CD4-positive, alpha-beta T cell (primary cell): ENCODE measurements at regions not wholly inside any gene's neighbourhood (a gene's known extent, or its start where the extent isn't known, plus 50 kb on each side); places are given as distances from the start of the nearest gene placed in this dataset.

Experiments
- ATAC-seq: fragments of 200-7000 bp; cut with Tn5 transposase; one replicate; pipeline ENCODE4 v1.10.0; 2022; ENCODE audit warnings: mild to moderate bottlenecking; ENCODE audit not compliant: poor library complexity
- CTCF ChIA-PET: fragments of 350-600 bp; sonication (Branson Sonifier 250); formaldehyde crosslinking; loops from one replicate; lab custom pipeline; 2021; ENCODE audit warnings: antibody characterized with exemption, inconsistent platforms; lab: Charles Lee
- POLR2A ChIA-PET: fragments of 350-600 bp; sonication (Branson Sonifier 250); formaldehyde crosslinking; loops from one replicate; lab custom pipeline; 2021; ENCODE audit warnings: antibody characterized with exemption, inconsistent platforms; lab: Charles Lee
- DNase-seq, 14 experiments: peaks; one replicate each; pipeline ENCODE4 v3.0.0-alpha.2; 2013 to 2020; ENCODE audit warnings: mixed read lengths in 2 of 14
- H3K27ac ChIP-seq, 2 donors: one replicate each; pipeline versions ENCODE4 v1.5.1 to v1.7.0; 2013; ENCODE audit warnings: low read length in 2 of 2, low read depth in 1 of 2, mild to moderate bottlenecking in 1 of 2
- H3K27me3 ChIP-seq, 2 experiments: 1 replicate in 1 of 2; 2 replicates in 1 of 2; pipeline versions ENCODE4 v1.6.1 to v1.7.0; 2013; ENCODE audit warnings: low read length in 2 of 2, control low read depth in 1 of 2, mild to moderate bottlenecking in 1 of 2, moderate library complexity in 1 of 2; ENCODE audit not compliant: insufficient read depth in 2 of 2, control insufficient read depth in 1 of 2
- H3K36me3 ChIP-seq: one replicate; pipeline ENCODE4 v1.6.1; 2013; ENCODE audit warnings: low read length, control low read depth; ENCODE audit not compliant: insufficient read depth
- H3K4me1 ChIP-seq: one replicate; pipeline ENCODE4 v1.6.1; 2013; ENCODE audit warnings: low read length, control low read depth; ENCODE audit not compliant: insufficient read depth
- H3K4me3 ChIP-seq: one replicate; pipeline ENCODE4 v1.5.1; 2013; ENCODE audit warnings: mild to moderate bottlenecking, low read length, moderate library complexity
- H3K9me3 ChIP-seq, 2 experiments: 1 replicate in 1 of 2; 2 replicates in 1 of 2; pipeline versions ENCODE4 v1.6.1 to v1.7.0; 2013; ENCODE audit warnings: low read length in 2 of 2, mild to moderate bottlenecking in 2 of 2, control low read depth in 1 of 2, moderate library complexity in 1 of 2; ENCODE audit not compliant: control insufficient read depth in 1 of 2, insufficient read depth in 1 of 2
- H3K27ac Mint-ChIP-seq: one replicate; pipeline ENCODE4 v1.8.0; 2020; ENCODE audit warnings: mixed read lengths
- H3K27me3 Mint-ChIP-seq: one replicate; pipeline ENCODE4 v1.8.0; 2021; ENCODE audit warnings: mixed read lengths
- H3K36me3 Mint-ChIP-seq: one replicate; pipeline ENCODE4 v1.8.0; 2021; ENCODE audit warnings: low read depth, mixed read lengths
- H3K4me1 Mint-ChIP-seq: one replicate; pipeline ENCODE4 v1.8.0; 2021; ENCODE audit warnings: low read depth, mixed read lengths
- H3K4me3 Mint-ChIP-seq: one replicate; pipeline ENCODE4 v1.8.0; 2020; ENCODE audit warnings: mild to moderate bottlenecking, mixed read lengths
- H3K9me3 Mint-ChIP-seq: one replicate; pipeline ENCODE4 v1.8.0; 2020; ENCODE audit warnings: mixed read lengths
- CTCF ChIP-seq: fragments of 200-600 bp; IDR thresholded peaks from one replicate; pipeline ENCODE4 v1.8.0; 2022; ENCODE audit warnings: antibody characterized with exemption, mild to moderate bottlenecking
- intact Hi-C, 2 experiments: fragments of 100-400 bp; cut with DNase I in 1 of 2; cut with micrococcal nuclease in 1 of 2; formaldehyde crosslinking; loops; one replicate each; pipeline versions ENCODE4 v1.15.1 to v1.9.0; 2023 to 2025; cut with DNase I, micrococcal nuclease

GRCh38 chr5:115052948-115053347 lies 116.8 kb downstream of the TRIM36 start:
- H3K9me3 Mint-ChIP-seq = no peaks in the 10 kb centered on the region
- Histone ChIP-seq H3K36me3 (no peaks in the 10 kb centered on the region), H3K27me3 (peaks cover 0 to 4% of the 10 kb centered on the region in 2 experiments), H3K4me1 (no peaks in the 10 kb centered on the region), H3K9me3 (no peaks in the 10 kb centered on the region), H3K4me3 (no peak overlapping the region), H3K27ac (no peak overlapping the region)
- DNase-seq = no peak
- no peak for ATAC-seq
- intact Hi-C loops = no loop called here
- H3K4me3 Mint-ChIP-seq = no peak overlapping the region
- POLR2A ChIA-PET = no interaction called here
- H3K27me3 Mint-ChIP-seq = peaks cover 5% of the 10 kb centered on the region
- H3K27ac Mint-ChIP-seq = no peak overlapping the region
- TF ChIP-seq CTCF = no peak
- CTCF ChIA-PET = no interaction called here
- no peaks in the 10 kb centered on the region for H3K36me3 Mint-ChIP-seq
- H3K4me1 Mint-ChIP-seq = no peaks in the 10 kb centered on the region

GRCh38 chr5:115050866-115051265 lies 118.8 kb downstream of the TRIM36 start:
- TF ChIP-seq CTCF = no peak
- ChIA-PET CTCF (no interaction called here), POLR2A (no interaction called here)
- no peaks in the 10 kb centered on the region for H3K27me3 Mint-ChIP-seq
- no peaks in the 10 kb centered on the region for H3K4me1 Mint-ChIP-seq
- ATAC-seq (no peak), DNase-seq (no peak)
- no peak overlapping the region for H3K4me3 Mint-ChIP-seq
- no peak overlapping the region for H3K4me3 ChIP-seq
- H3K9me3 Mint-ChIP-seq = no peaks in the 10 kb centered on the region
- H3K36me3 Mint-ChIP-seq = no peaks in the 10 kb centered on the region
- no peaks in the 10 kb centered on the region for H3K36me3 ChIP-seq
- intact Hi-C loops = no loop called here
- no peak overlapping the region for H3K27ac Mint-ChIP-seq
- no peaks in the 10 kb centered on the region for H3K9me3 ChIP-seq
- peaks cover 0 to 4% of the 10 kb centered on the region in 2 experiments for H3K27me3 ChIP-seq
- H3K4me1 ChIP-seq = no peaks in the 10 kb centered on the region
- no peak overlapping the region for H3K27ac ChIP-seq

- no peaks in the 10 kb centered on the region for H3K4me1 Mint-ChIP-seq
- CTCF ChIA-PET = interaction anchor here (1.5 kb wide), 1 partner anchor 23 kb away, joined by 3 read pairs; no protein-coding TSS in a partner anchor
- peaks cover 0 to 2% of the 10 kb centered on the region in 2 experiments for H3K27me3 ChIP-seq
- no peaks in the 10 kb centered on the region for H3K4me1 ChIP-seq
- no peak overlapping the region for H3K27ac ChIP-seq
- POLR2A ChIA-PET = no interaction called here
- no peak overlapping the region for H3K4me3 Mint-ChIP-seq
- no peaks in the 10 kb centered on the region for H3K36me3 Mint-ChIP-seq
- ATAC-seq (no peak), DNase-seq (no peak)
- H3K27ac Mint-ChIP-seq = no peak overlapping the region
- H3K9me3 ChIP-seq = peaks cover 0 to 3% of the 10 kb centered on the region in 2 experiments
- H3K36me3 ChIP-seq = no peaks in the 10 kb centered on the region
- H3K27me3 Mint-ChIP-seq = no peaks in the 10 kb centered on the region
- intact Hi-C loops = no loop called here
- no peak for TF ChIP-seq CTCF
- H3K9me3 Mint-ChIP-seq = peaks cover 9% of the 10 kb centered on the region
- no peak overlapping the region for H3K4me3 ChIP-seq
Measured at GRCh38 chr5:115033861-115034260, 135.8 kb downstream of the TRIM36 start.
